Fibroblast of the aortic adventitia (primary cell): ENCODE measurements at regions not wholly inside any gene's neighbourhood (a gene's known extent, or its start where the extent isn't known, plus 50 kb on each side); places are given as distances from the start of the nearest gene placed in this dataset.

Source experiments
- DNase-seq: peaks from one replicate; pipeline ENCODE4 v3.0.0-alpha.2; 2010; ENCODE audit warnings: low read depth
- H3K4me3 ChIP-seq: 2 replicates; pipeline ENCODE4 v1.5.1; 2011; ENCODE audit warnings: low read depth, mild to moderate bottlenecking, control low read depth, low read length, moderate library complexity
- CTCF ChIP-seq: IDR thresholded peaks from 2 replicates; pipeline ENCODE4 v1.5.1; 2011; ENCODE audit warnings: mild to moderate bottlenecking, low read length, control low read depth, inconsistent platforms; ENCODE audit not compliant: insufficient read depth

- no peak for DNase-seq
- no peak for TF ChIP-seq CTCF
- no peak overlapping the region for H3K4me3 ChIP-seq
Measured at GRCh38 chr10:131544495-131544894, 233.0 kb upstream of the TCERG1L start.

GRCh38 chr10:131546086-131546810 is 234.7 kb upstream of the TCERG1L start:
- DNase-seq, result no peak
- no peak for TF ChIP-seq CTCF
- no peak overlapping the region for H3K4me3 ChIP-seq

- H3K4me3 ChIP-seq, result no peak overlapping the region
- no peak for TF ChIP-seq CTCF
- no peak for DNase-seq
Measured at GRCh38 chr10:131547129-131547799, 235.7 kb upstream of the TCERG1L start.

- no peak overlapping the region for H3K4me3 ChIP-seq
- TF ChIP-seq CTCF, result no peak
- no peak for DNase-seq
Measured at GRCh38 chr10:131548176-131548575, 236.7 kb upstream of the TCERG1L start.

GRCh38 chr10:131549116-131549515 is 237.6 kb upstream of the TCERG1L start:
- TF ChIP-seq CTCF, result no peak

GRCh38 chr10:131553121-131553520 is 241.6 kb upstream of the TCERG1L start:
- no peak for TF ChIP-seq CTCF
- DNase-seq, result no peak
- no peak overlapping the region for H3K4me3 ChIP-seq

More at GRCh38 chr10:131549116-131549515, 237.6 kb upstream of the TCERG1L start:
- no peak overlapping the region for H3K4me3 ChIP-seq
- DNase-seq, result no peak
